IMR-90 (cell line): ENCODE measurements at regions not wholly inside any gene's neighbourhood (a gene's known extent, or its start where the extent isn't known, plus 50 kb on each side); places are given as distances from the start of the nearest gene placed in this dataset.

ENCODE experiments used
- ATAC-seq: fragments of 200-7000 bp; cut with Tn5 transposase; 2 replicates; pipeline ENCODE4 v1.9.1; 2020; ENCODE audit warnings: low read depth, mild to moderate bottlenecking, moderate library complexity
- BruUV-seq: library from RNA; stranded (reverse); fragments of 400-500 nt; replicated peaks from 2 replicates; lab custom pipeline; 2021; lab: Mats Ljungman, UMichigan
- CTCF ChIA-PET: fragments of 300-600 bp; formaldehyde crosslinking; extraction: SDS; loops from one replicate; lab custom pipeline; 2021; ENCODE audit warnings: antibody characterized with exemption; lab: Yijun Ruan, JAX
- POLR2A ChIA-PET: fragments of 300-600 bp; sonication (Branson Sonifier 250); formaldehyde crosslinking; loops from one replicate; lab custom pipeline; 2022; ENCODE audit warnings: antibody characterized with exemption; ENCODE audit not compliant: unreplicated experiment; lab: Charles Lee
- DNase-seq: peaks from one replicate; pipeline ENCODE4 v3.0.0; 2013
- H2AFZ ChIP-seq: replicated peaks from 2 replicates; pipeline ENCODE3; 2013; ENCODE audit warnings: low read length, mild to moderate bottlenecking; ENCODE audit not compliant: poor library complexity
- H2AK5ac ChIP-seq: 2 replicates; pipeline ENCODE4 v1.6.1; 2013; ENCODE audit warnings: low read depth, low read length, inconsistent platforms
- H2AK9ac ChIP-seq: replicated peaks from 2 replicates; pipeline ENCODE3; 2013; ENCODE audit warnings: mild to moderate bottlenecking, low read depth, low read length, moderate library complexity; ENCODE audit not compliant: poor library complexity
- H2BK120ac ChIP-seq: 2 replicates; pipeline ENCODE4 v1.6.1; 2013; ENCODE audit warnings: low read depth, low read length, inconsistent platforms
- H2BK15ac ChIP-seq: 3 replicates; pipeline ENCODE4 v1.6.1; 2013; ENCODE audit warnings: low read depth, low read length, inconsistent platforms
- H2BK20ac ChIP-seq: 2 replicates; pipeline ENCODE4 v1.6.1; 2013; ENCODE audit warnings: low read depth, mild to moderate bottlenecking, inconsistent platforms, low read length, moderate library complexity
- H2BK5ac ChIP-seq: 2 replicates; pipeline ENCODE4 v1.6.1; 2013; ENCODE audit warnings: mild to moderate bottlenecking, low read depth, low read length, inconsistent platforms; ENCODE audit not compliant: poor library complexity, severe bottlenecking
- H3K14ac ChIP-seq: replicated peaks from 2 replicates; pipeline ENCODE4 v1.6.1; 2013; ENCODE audit warnings: low read depth, low read length, inconsistent platforms
- H3K18ac ChIP-seq: 2 replicates; pipeline ENCODE4 v1.6.1; 2013; ENCODE audit warnings: low read depth, low read length, control low read depth
- H3K23ac ChIP-seq: 2 replicates; pipeline ENCODE4 v1.6.1; 2013; ENCODE audit warnings: low read depth, low read length, inconsistent platforms
- H3K27ac ChIP-seq: 2 replicates; pipeline ENCODE4 v1.5.1; 2013; ENCODE audit warnings: mild to moderate bottlenecking, control low read depth, low read length; ENCODE audit not compliant: insufficient read depth
- H3K27me3 ChIP-seq: 2 replicates; pipeline ENCODE4 v1.6.1; 2013; ENCODE audit warnings: low read length; ENCODE audit not compliant: control insufficient read depth, insufficient read depth
- H3K36me3 ChIP-seq: 2 replicates; pipeline ENCODE4 v1.6.1; 2013; ENCODE audit warnings: low read length, mixed read lengths; ENCODE audit not compliant: control insufficient read depth, insufficient read depth
- H3K4ac ChIP-seq: 2 replicates; pipeline ENCODE4 v1.6.1; 2013; ENCODE audit warnings: low read depth, low read length, inconsistent platforms
- H3K4me1 ChIP-seq: 2 replicates; pipeline ENCODE4 v1.6.1; 2013; ENCODE audit warnings: low read length, mixed read lengths; ENCODE audit not compliant: control insufficient read depth, insufficient read depth
- H3K4me2 ChIP-seq: 2 replicates; pipeline ENCODE4 v1.6.1; 2013; ENCODE audit warnings: low read depth, mild to moderate bottlenecking, control low read depth, low read length, moderate library complexity
- H3K4me3 ChIP-seq: 2 replicates; pipeline ENCODE4 v1.5.1; 2013; ENCODE audit warnings: low read depth, mild to moderate bottlenecking, control low read depth, low read length, moderate library complexity; ENCODE audit not compliant: insufficient read depth
- H3K56ac ChIP-seq: 2 replicates; pipeline ENCODE4 v1.6.1; 2013; ENCODE audit warnings: low read length, inconsistent platforms; ENCODE audit not compliant: insufficient read depth; ENCODE audit errors: extremely low read depth
- H3K79me1 ChIP-seq, 2 experiments: 2 replicates each; pipeline ENCODE4 v1.6.1; 2013; ENCODE audit warnings: low read length in 2 of 2, inconsistent platforms in 1 of 2, low read depth in 1 of 2
- H3K9ac ChIP-seq: 2 replicates; pipeline ENCODE4 v1.6.1; 2013; ENCODE audit warnings: low read depth, low read length, control low read depth
- H3K9me1 ChIP-seq: 2 replicates; pipeline ENCODE4 v1.6.1; 2013; ENCODE audit warnings: low read length, inconsistent platforms; ENCODE audit not compliant: insufficient read depth
- H3K9me3 ChIP-seq: 2 replicates; pipeline ENCODE4 v1.6.1; 2013; ENCODE audit warnings: low read length; ENCODE audit not compliant: control insufficient read depth, insufficient read depth
- H4K20me1 ChIP-seq: 2 replicates; pipeline ENCODE4 v1.6.1; 2013; ENCODE audit warnings: low read length, inconsistent platforms; ENCODE audit not compliant: insufficient read depth
- H4K5ac ChIP-seq: 2 replicates; pipeline ENCODE4 v1.6.1; 2013; ENCODE audit warnings: mild to moderate bottlenecking, low read depth, low read length, control low read depth
- H4K8ac ChIP-seq, 2 experiments: 2 replicates each; pipeline ENCODE4 v1.6.1; 2013; ENCODE audit warnings: low read depth in 2 of 2, low read length in 2 of 2, control low read depth in 1 of 2, inconsistent platforms in 1 of 2
- H4K91ac ChIP-seq: 2 replicates; pipeline ENCODE4 v1.6.1; 2013; ENCODE audit warnings: low read depth, low read length, inconsistent platforms; ENCODE audit not compliant: insufficient read depth
- CHD1 ChIP-seq: IDR thresholded peaks from 2 replicates; pipeline ENCODE4 v1.6.1; 2012; ENCODE audit warnings: low read depth, low read length, improper control_type of control experiment
- FOS ChIP-seq: fragments of 150-350 bp; IDR thresholded peaks from 2 replicates; pipeline ENCODE4 v1.6.1; 2016; ENCODE audit warnings: low read depth, low read length
- MAFK ChIP-seq: IDR thresholded peaks from 2 replicates; pipeline ENCODE4 v1.6.1; 2012; ENCODE audit warnings: low read depth, low read length, improper control_type of control experiment
- MXI1 ChIP-seq: IDR thresholded peaks from 2 replicates; pipeline ENCODE4 v1.6.1; 2012; ENCODE audit warnings: low read depth, mild to moderate bottlenecking, low read length, moderate library complexity, borderline replicate concordance
- NFE2L2 ChIP-seq: fragments of 150-350 bp; IDR thresholded peaks from 2 replicates; pipeline ENCODE4 v1.6.1; 2016; ENCODE audit warnings: low read depth, mild to moderate bottlenecking, low read length
- POLR2A ChIP-seq: IDR thresholded peaks from 2 replicates; pipeline ENCODE4 v1.6.1; 2012; ENCODE audit warnings: mild to moderate bottlenecking, low read depth, low read length
- RAD21 ChIP-seq: IDR thresholded peaks from 2 replicates; pipeline ENCODE4 v1.6.1; 2012; ENCODE audit warnings: low read length, improper control_type of control experiment
- RCOR1 ChIP-seq: IDR thresholded peaks from 2 replicates; pipeline ENCODE4 v1.6.1; 2012; ENCODE audit warnings: mild to moderate bottlenecking, low read length, improper control_type of control experiment; ENCODE audit not compliant: insufficient replicate concordance
- RFX5 ChIP-seq: IDR thresholded peaks from 2 replicates; pipeline ENCODE4 v1.8.0; 2012; ENCODE audit warnings: low read depth, mild to moderate bottlenecking, low read length, moderate library complexity
- dilution Hi-C: fragments of 300-500 bp; cut with HindIII; formaldehyde crosslinking; loops from one replicate; pipeline ENCODE4 v1.14.3; 2018; ENCODE audit warnings: low sequenced_read_pairs; ENCODE audit not compliant: unreplicated experiment
- in situ Hi-C: fragments of 300-500 bp; cut with MboI; formaldehyde crosslinking; loops from 3 replicates; pipeline ENCODE4 v1.14.3; 2019; ENCODE audit warnings: low sequenced_read_pairs, inconsistent platforms, mixed read lengths
- intact Hi-C: fragments of 100-400 bp; cut with micrococcal nuclease; formaldehyde crosslinking; loops from 2 replicates; pipeline ENCODE4 v1.10.0; 2022
- TF ChIP-seq, protein P1 (sequence below): conservative IDR thresholded peaks from 2 replicates; pipeline ENCODE4 v1.5.1; 2012; ENCODE audit warnings: mild to moderate bottlenecking, low read depth, low read length, improper control_type of control experiment
- TF ChIP-seq, protein P2 (sequence below): fragments of 150-350 bp; IDR thresholded peaks from 2 replicates; pipeline ENCODE4 v1.6.1; 2017; ENCODE audit warnings: mild to moderate bottlenecking, antibody characterized with exemption, low read length, low read depth

GRCh38 chr1:229086091-229086490, 184.8 kb upstream of the RAB4A start:
- H3K4ac ChIP-seq = no peak overlapping the region
- CTCF ChIA-PET = no interaction called here
- no peak for ATAC-seq
- TF ChIP-seq MAFK (no peak), RCOR1 (no peak), POLR2A (no peak), CHD1 (no peak), FOS (no peak), NFE2L2 (no peak), RFX5 (no peak), MXI1 (no peak), RAD21 (no peak)
- TF ChIP-seq, protein P1, sequence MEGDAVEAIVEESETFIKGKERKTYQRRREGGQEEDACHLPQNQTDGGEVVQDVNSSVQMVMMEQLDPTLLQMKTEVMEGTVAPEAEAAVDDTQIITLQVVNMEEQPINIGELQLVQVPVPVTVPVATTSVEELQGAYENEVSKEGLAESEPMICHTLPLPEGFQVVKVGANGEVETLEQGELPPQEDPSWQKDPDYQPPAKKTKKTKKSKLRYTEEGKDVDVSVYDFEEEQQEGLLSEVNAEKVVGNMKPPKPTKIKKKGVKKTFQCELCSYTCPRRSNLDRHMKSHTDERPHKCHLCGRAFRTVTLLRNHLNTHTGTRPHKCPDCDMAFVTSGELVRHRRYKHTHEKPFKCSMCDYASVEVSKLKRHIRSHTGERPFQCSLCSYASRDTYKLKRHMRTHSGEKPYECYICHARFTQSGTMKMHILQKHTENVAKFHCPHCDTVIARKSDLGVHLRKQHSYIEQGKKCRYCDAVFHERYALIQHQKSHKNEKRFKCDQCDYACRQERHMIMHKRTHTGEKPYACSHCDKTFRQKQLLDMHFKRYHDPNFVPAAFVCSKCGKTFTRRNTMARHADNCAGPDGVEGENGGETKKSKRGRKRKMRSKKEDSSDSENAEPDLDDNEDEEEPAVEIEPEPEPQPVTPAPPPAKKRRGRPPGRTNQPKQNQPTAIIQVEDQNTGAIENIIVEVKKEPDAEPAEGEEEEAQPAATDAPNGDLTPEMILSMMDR = no peak
- TF ChIP-seq, protein P2, sequence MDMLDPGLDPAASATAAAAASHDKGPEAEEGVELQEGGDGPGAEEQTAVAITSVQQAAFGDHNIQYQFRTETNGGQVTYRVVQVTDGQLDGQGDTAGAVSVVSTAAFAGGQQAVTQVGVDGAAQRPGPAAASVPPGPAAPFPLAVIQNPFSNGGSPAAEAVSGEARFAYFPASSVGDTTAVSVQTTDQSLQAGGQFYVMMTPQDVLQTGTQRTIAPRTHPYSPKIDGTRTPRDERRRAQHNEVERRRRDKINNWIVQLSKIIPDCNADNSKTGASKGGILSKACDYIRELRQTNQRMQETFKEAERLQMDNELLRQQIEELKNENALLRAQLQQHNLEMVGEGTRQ = no peak
- H3K36me3 ChIP-seq = no peaks in the 10 kb centered on the region
- no peak overlapping the region for H2AK9ac ChIP-seq
- H3K27ac ChIP-seq = no peak overlapping the region
- BruUV-seq = no TSS peak
- POLR2A ChIA-PET = no interaction called here
- no peak overlapping the region for H3K23ac ChIP-seq
- no peak for DNase-seq
- H2BK120ac ChIP-seq = no peak overlapping the region
- H3K27me3 ChIP-seq = peaks cover 13% of the 10 kb centered on the region
- H3K9me1 ChIP-seq = no peaks in the 10 kb centered on the region
- no peak overlapping the region for H2BK20ac ChIP-seq
- H3K18ac ChIP-seq = no peak overlapping the region
- in situ Hi-C loops (no loop called here), dilution Hi-C loops (no loop called here), intact Hi-C loops (no loop called here)
- no peak overlapping the region for H3K14ac ChIP-seq
- H4K20me1 ChIP-seq = no peaks in the 10 kb centered on the region
- H3K4me3 ChIP-seq = no peak overlapping the region
- peaks cover 12% of the 10 kb centered on the region for H3K9me3 ChIP-seq
- H3K79me1 ChIP-seq = no peaks in the 10 kb centered on the region
- H2AK5ac ChIP-seq = no peak overlapping the region
- no peak overlapping the region for H3K4me2 ChIP-seq
- H3K56ac ChIP-seq = no peak overlapping the region
- no peaks in the 10 kb centered on the region for H3K4me1 ChIP-seq
- H4K91ac ChIP-seq = no peak overlapping the region
- H3K9ac ChIP-seq = no peak overlapping the region
- H4K5ac ChIP-seq = no peak overlapping the region
- no peak overlapping the region for H4K8ac ChIP-seq
- no peak overlapping the region for H2BK15ac ChIP-seq
- no peak overlapping the region for H2AFZ ChIP-seq
- H2BK5ac ChIP-seq = no peak overlapping the region
